IMR-90 (cell line): ENCODE measurements at regions not wholly inside any gene's neighbourhood (a gene's known extent, or its start where the extent isn't known, plus 50 kb on each side); places are given as distances from the start of the nearest gene placed in this dataset.

Experiments used
- ATAC-seq: fragments of 200-7000 bp; cut with Tn5 transposase; 2 replicates; pipeline ENCODE4 v1.9.1; 2020; ENCODE audit warnings: low read depth, mild to moderate bottlenecking, moderate library complexity
- BruUV-seq: library from RNA; stranded (reverse); fragments of 400-500 nt; replicated peaks from 2 replicates; lab custom pipeline; 2021; lab: Mats Ljungman, UMichigan
- CTCF ChIA-PET: fragments of 300-600 bp; formaldehyde crosslinking; extraction: SDS; loops from one replicate; lab custom pipeline; 2021; ENCODE audit warnings: antibody characterized with exemption; lab: Yijun Ruan, JAX
- POLR2A ChIA-PET: fragments of 300-600 bp; sonication (Branson Sonifier 250); formaldehyde crosslinking; loops from one replicate; lab custom pipeline; 2022; ENCODE audit warnings: antibody characterized with exemption; ENCODE audit not compliant: unreplicated experiment; lab: Charles Lee
- DNase-seq: peaks from one replicate; pipeline ENCODE4 v3.0.0; 2013
- H2AFZ ChIP-seq: replicated peaks from 2 replicates; pipeline ENCODE3; 2013; ENCODE audit warnings: low read length, mild to moderate bottlenecking; ENCODE audit not compliant: poor library complexity
- H2AK5ac ChIP-seq: 2 replicates; pipeline ENCODE4 v1.6.1; 2013; ENCODE audit warnings: low read depth, low read length, inconsistent platforms
- H2AK9ac ChIP-seq: replicated peaks from 2 replicates; pipeline ENCODE3; 2013; ENCODE audit warnings: mild to moderate bottlenecking, low read depth, low read length, moderate library complexity; ENCODE audit not compliant: poor library complexity
- H2BK120ac ChIP-seq: 2 replicates; pipeline ENCODE4 v1.6.1; 2013; ENCODE audit warnings: low read depth, low read length, inconsistent platforms
- H2BK15ac ChIP-seq: 3 replicates; pipeline ENCODE4 v1.6.1; 2013; ENCODE audit warnings: low read depth, low read length, inconsistent platforms
- H2BK20ac ChIP-seq: 2 replicates; pipeline ENCODE4 v1.6.1; 2013; ENCODE audit warnings: low read depth, mild to moderate bottlenecking, inconsistent platforms, low read length, moderate library complexity
- H2BK5ac ChIP-seq: 2 replicates; pipeline ENCODE4 v1.6.1; 2013; ENCODE audit warnings: mild to moderate bottlenecking, low read depth, low read length, inconsistent platforms; ENCODE audit not compliant: poor library complexity, severe bottlenecking
- H3K14ac ChIP-seq: replicated peaks from 2 replicates; pipeline ENCODE4 v1.6.1; 2013; ENCODE audit warnings: low read depth, low read length, inconsistent platforms
- H3K18ac ChIP-seq: 2 replicates; pipeline ENCODE4 v1.6.1; 2013; ENCODE audit warnings: low read depth, low read length, control low read depth
- H3K23ac ChIP-seq: 2 replicates; pipeline ENCODE4 v1.6.1; 2013; ENCODE audit warnings: low read depth, low read length, inconsistent platforms
- H3K27ac ChIP-seq: 2 replicates; pipeline ENCODE4 v1.5.1; 2013; ENCODE audit warnings: mild to moderate bottlenecking, control low read depth, low read length; ENCODE audit not compliant: insufficient read depth
- H3K27me3 ChIP-seq: 2 replicates; pipeline ENCODE4 v1.6.1; 2013; ENCODE audit warnings: low read length; ENCODE audit not compliant: control insufficient read depth, insufficient read depth
- H3K36me3 ChIP-seq: 2 replicates; pipeline ENCODE4 v1.6.1; 2013; ENCODE audit warnings: low read length, mixed read lengths; ENCODE audit not compliant: control insufficient read depth, insufficient read depth
- H3K4ac ChIP-seq: 2 replicates; pipeline ENCODE4 v1.6.1; 2013; ENCODE audit warnings: low read depth, low read length, inconsistent platforms
- H3K4me1 ChIP-seq: 2 replicates; pipeline ENCODE4 v1.6.1; 2013; ENCODE audit warnings: low read length, mixed read lengths; ENCODE audit not compliant: control insufficient read depth, insufficient read depth
- H3K4me2 ChIP-seq: 2 replicates; pipeline ENCODE4 v1.6.1; 2013; ENCODE audit warnings: low read depth, mild to moderate bottlenecking, control low read depth, low read length, moderate library complexity
- H3K4me3 ChIP-seq: 2 replicates; pipeline ENCODE4 v1.5.1; 2013; ENCODE audit warnings: low read depth, mild to moderate bottlenecking, control low read depth, low read length, moderate library complexity; ENCODE audit not compliant: insufficient read depth
- H3K56ac ChIP-seq: 2 replicates; pipeline ENCODE4 v1.6.1; 2013; ENCODE audit warnings: low read length, inconsistent platforms; ENCODE audit not compliant: insufficient read depth; ENCODE audit errors: extremely low read depth
- H3K79me1 ChIP-seq, 2 experiments: 2 replicates each; pipeline ENCODE4 v1.6.1; 2013; ENCODE audit warnings: low read length in 2 of 2, inconsistent platforms in 1 of 2, low read depth in 1 of 2
- H3K9ac ChIP-seq: 2 replicates; pipeline ENCODE4 v1.6.1; 2013; ENCODE audit warnings: low read depth, low read length, control low read depth
- H3K9me1 ChIP-seq: 2 replicates; pipeline ENCODE4 v1.6.1; 2013; ENCODE audit warnings: low read length, inconsistent platforms; ENCODE audit not compliant: insufficient read depth
- H3K9me3 ChIP-seq: 2 replicates; pipeline ENCODE4 v1.6.1; 2013; ENCODE audit warnings: low read length; ENCODE audit not compliant: control insufficient read depth, insufficient read depth
- H4K20me1 ChIP-seq: 2 replicates; pipeline ENCODE4 v1.6.1; 2013; ENCODE audit warnings: low read length, inconsistent platforms; ENCODE audit not compliant: insufficient read depth
- H4K5ac ChIP-seq: 2 replicates; pipeline ENCODE4 v1.6.1; 2013; ENCODE audit warnings: mild to moderate bottlenecking, low read depth, low read length, control low read depth
- H4K8ac ChIP-seq, 2 experiments: 2 replicates each; pipeline ENCODE4 v1.6.1; 2013; ENCODE audit warnings: low read depth in 2 of 2, low read length in 2 of 2, control low read depth in 1 of 2, inconsistent platforms in 1 of 2
- H4K91ac ChIP-seq: 2 replicates; pipeline ENCODE4 v1.6.1; 2013; ENCODE audit warnings: low read depth, low read length, inconsistent platforms; ENCODE audit not compliant: insufficient read depth
- BHLHE40 ChIP-seq: fragments of 150-350 bp; IDR thresholded peaks from 2 replicates; pipeline ENCODE4 v1.6.1; 2016; ENCODE audit warnings: mild to moderate bottlenecking, low read depth, low read length
- CEBPB ChIP-seq: IDR thresholded peaks from 2 replicates; pipeline ENCODE4 v1.6.1; 2012; ENCODE audit warnings: low read depth, low read length, improper control_type of control experiment
- CHD1 ChIP-seq: IDR thresholded peaks from 2 replicates; pipeline ENCODE4 v1.6.1; 2012; ENCODE audit warnings: low read depth, low read length, improper control_type of control experiment
- MAZ ChIP-seq: IDR thresholded peaks from 2 replicates; pipeline ENCODE4 v1.6.1; 2012; ENCODE audit warnings: low read depth, mild to moderate bottlenecking, low read length, improper control_type of control experiment, moderate library complexity, borderline replicate concordance
- MXI1 ChIP-seq: IDR thresholded peaks from 2 replicates; pipeline ENCODE4 v1.6.1; 2012; ENCODE audit warnings: low read depth, mild to moderate bottlenecking, low read length, moderate library complexity, borderline replicate concordance
- NFE2L2 ChIP-seq: fragments of 150-350 bp; IDR thresholded peaks from 2 replicates; pipeline ENCODE4 v1.6.1; 2016; ENCODE audit warnings: low read depth, mild to moderate bottlenecking, low read length
- POLR2A ChIP-seq: IDR thresholded peaks from 2 replicates; pipeline ENCODE4 v1.6.1; 2012; ENCODE audit warnings: mild to moderate bottlenecking, low read depth, low read length
- RAD21 ChIP-seq: IDR thresholded peaks from 2 replicates; pipeline ENCODE4 v1.6.1; 2012; ENCODE audit warnings: low read length, improper control_type of control experiment
- RCOR1 ChIP-seq: IDR thresholded peaks from 2 replicates; pipeline ENCODE4 v1.6.1; 2012; ENCODE audit warnings: mild to moderate bottlenecking, low read length, improper control_type of control experiment; ENCODE audit not compliant: insufficient replicate concordance
- RFX5 ChIP-seq: IDR thresholded peaks from 2 replicates; pipeline ENCODE4 v1.8.0; 2012; ENCODE audit warnings: low read depth, mild to moderate bottlenecking, low read length, moderate library complexity
- SMC3 ChIP-seq: fragments of 150-350 bp; IDR thresholded peaks from 2 replicates; pipeline ENCODE4 v1.6.1; 2016; ENCODE audit warnings: low read depth, mild to moderate bottlenecking, antibody characterized with exemption, low read length, moderate library complexity
- WGBS, 2 experiments: methylation state at CpG; one replicate each; pipeline versions ENCODE4 v1.1.5 to v1.1.7; 2013; ENCODE audit warnings: missing lambda C conversion rate in 2 of 2; ENCODE audit not compliant: insufficient read length in 1 of 2; ENCODE audit errors: extremely low coverage in 2 of 2; 5-methylcytosine and 5-hydroxymethylcytosine counted together
- dilution Hi-C: fragments of 300-500 bp; cut with HindIII; formaldehyde crosslinking; loops from one replicate; pipeline ENCODE4 v1.14.3; 2018; ENCODE audit warnings: low sequenced_read_pairs; ENCODE audit not compliant: unreplicated experiment
- in situ Hi-C: fragments of 300-500 bp; cut with MboI; formaldehyde crosslinking; loops from 3 replicates; pipeline ENCODE4 v1.14.3; 2019; ENCODE audit warnings: low sequenced_read_pairs, inconsistent platforms, mixed read lengths
- intact Hi-C: fragments of 100-400 bp; cut with micrococcal nuclease; formaldehyde crosslinking; loops from 2 replicates; pipeline ENCODE4 v1.10.0; 2022
- TF ChIP-seq, protein P1 (sequence below): fragments of 150-350 bp; IDR thresholded peaks from 2 replicates; pipeline ENCODE4 v1.6.1; 2017; ENCODE audit warnings: mild to moderate bottlenecking, antibody characterized with exemption, low read length, low read depth
- TF ChIP-seq, protein P2 (sequence below): fragments of 150-350 bp; IDR thresholded peaks from 2 replicates; pipeline ENCODE4 v1.6.1; 2016; ENCODE audit warnings: low read depth, mild to moderate bottlenecking, low read length, moderate library complexity, borderline replicate concordance
- TF ChIP-seq, protein P3 (sequence below): conservative IDR thresholded peaks from 2 replicates; pipeline ENCODE4 v1.5.1; 2012; ENCODE audit warnings: mild to moderate bottlenecking, low read depth, low read length, improper control_type of control experiment

DNA sequence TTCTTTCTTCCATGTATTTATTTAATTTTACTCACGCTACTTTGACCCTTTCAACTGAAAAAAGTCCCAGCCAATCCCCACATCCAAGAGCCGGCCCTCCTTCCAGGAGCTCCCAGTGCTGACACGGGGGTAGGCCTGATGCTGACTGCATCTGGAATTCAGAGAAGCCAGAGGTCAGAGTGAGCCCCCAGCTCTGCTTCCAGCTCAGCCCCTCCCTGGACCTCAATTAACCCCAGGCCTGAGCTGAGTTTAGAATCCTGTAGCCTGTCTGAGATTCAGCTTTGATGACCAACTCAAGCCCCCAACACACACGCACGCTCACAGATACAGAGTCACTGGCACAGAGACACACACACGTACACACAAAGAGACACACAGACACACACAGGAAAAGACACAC is 247.9 kb downstream of the NPHP4 start:
- Histone ChIP-seq H4K20me1 (no peaks in the 10 kb centered on the region), H2BK120ac (no peak overlapping the region), H3K4me1 (no peaks in the 10 kb centered on the region), H2BK5ac (no peak overlapping the region), H2BK15ac (no peak overlapping the region), H3K27ac (no peak overlapping the region), H3K14ac (no peak overlapping the region), H3K9me1 (no peaks in the 10 kb centered on the region), H3K9ac (no peak overlapping the region), H3K4me3 (no peak overlapping the region), H3K56ac (no peak overlapping the region), H3K23ac (no peak overlapping the region), H3K4ac (no peak overlapping the region), H2AFZ (no peak overlapping the region), H4K5ac (no peak overlapping the region), H4K91ac (no peak overlapping the region), H2AK9ac (no peak overlapping the region), H3K18ac (no peak overlapping the region), H2AK5ac (no peak overlapping the region), H3K9me3 (peaks cover 43% of the 10 kb centered on the region), H3K27me3 (no peaks in the 10 kb centered on the region), H2BK20ac (no peak overlapping the region), H3K79me1 (no peaks in the 10 kb centered on the region), H3K4me2 (no peak overlapping the region), H3K36me3 (no peaks in the 10 kb centered on the region), H4K8ac (no peak overlapping the region)
- ATAC-seq: no peak
- no peak for DNase-seq
- TF ChIP-seq BHLHE40 (no peak), CEBPB (no peak), NFE2L2 (no peak), RFX5 (no peak), RAD21 (no peak), MXI1 (no peak), RCOR1 (no peak), MAZ (no peak), POLR2A (no peak), CHD1 (no peak), SMC3 (no peak)
- TF ChIP-seq, protein P1, sequence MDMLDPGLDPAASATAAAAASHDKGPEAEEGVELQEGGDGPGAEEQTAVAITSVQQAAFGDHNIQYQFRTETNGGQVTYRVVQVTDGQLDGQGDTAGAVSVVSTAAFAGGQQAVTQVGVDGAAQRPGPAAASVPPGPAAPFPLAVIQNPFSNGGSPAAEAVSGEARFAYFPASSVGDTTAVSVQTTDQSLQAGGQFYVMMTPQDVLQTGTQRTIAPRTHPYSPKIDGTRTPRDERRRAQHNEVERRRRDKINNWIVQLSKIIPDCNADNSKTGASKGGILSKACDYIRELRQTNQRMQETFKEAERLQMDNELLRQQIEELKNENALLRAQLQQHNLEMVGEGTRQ: no peak
- TF ChIP-seq, protein P2, sequence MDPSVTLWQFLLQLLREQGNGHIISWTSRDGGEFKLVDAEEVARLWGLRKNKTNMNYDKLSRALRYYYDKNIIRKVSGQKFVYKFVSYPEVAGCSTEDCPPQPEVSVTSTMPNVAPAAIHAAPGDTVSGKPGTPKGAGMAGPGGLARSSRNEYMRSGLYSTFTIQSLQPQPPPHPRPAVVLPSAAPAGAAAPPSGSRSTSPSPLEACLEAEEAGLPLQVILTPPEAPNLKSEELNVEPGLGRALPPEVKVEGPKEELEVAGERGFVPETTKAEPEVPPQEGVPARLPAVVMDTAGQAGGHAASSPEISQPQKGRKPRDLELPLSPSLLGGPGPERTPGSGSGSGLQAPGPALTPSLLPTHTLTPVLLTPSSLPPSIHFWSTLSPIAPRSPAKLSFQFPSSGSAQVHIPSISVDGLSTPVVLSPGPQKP: no peak
- TF ChIP-seq, protein P3, sequence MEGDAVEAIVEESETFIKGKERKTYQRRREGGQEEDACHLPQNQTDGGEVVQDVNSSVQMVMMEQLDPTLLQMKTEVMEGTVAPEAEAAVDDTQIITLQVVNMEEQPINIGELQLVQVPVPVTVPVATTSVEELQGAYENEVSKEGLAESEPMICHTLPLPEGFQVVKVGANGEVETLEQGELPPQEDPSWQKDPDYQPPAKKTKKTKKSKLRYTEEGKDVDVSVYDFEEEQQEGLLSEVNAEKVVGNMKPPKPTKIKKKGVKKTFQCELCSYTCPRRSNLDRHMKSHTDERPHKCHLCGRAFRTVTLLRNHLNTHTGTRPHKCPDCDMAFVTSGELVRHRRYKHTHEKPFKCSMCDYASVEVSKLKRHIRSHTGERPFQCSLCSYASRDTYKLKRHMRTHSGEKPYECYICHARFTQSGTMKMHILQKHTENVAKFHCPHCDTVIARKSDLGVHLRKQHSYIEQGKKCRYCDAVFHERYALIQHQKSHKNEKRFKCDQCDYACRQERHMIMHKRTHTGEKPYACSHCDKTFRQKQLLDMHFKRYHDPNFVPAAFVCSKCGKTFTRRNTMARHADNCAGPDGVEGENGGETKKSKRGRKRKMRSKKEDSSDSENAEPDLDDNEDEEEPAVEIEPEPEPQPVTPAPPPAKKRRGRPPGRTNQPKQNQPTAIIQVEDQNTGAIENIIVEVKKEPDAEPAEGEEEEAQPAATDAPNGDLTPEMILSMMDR: no peak
- ChIA-PET CTCF (no interaction called here), POLR2A (no interaction called here)
- in situ Hi-C loops: no loop called here
- no TSS peak for BruUV-seq
- 52% methylated on average over 3 of the region's 6 CpGs; no CpG with 5 or more reads in 1 of the 2 experiments for WGBS, 2 experiments
- dilution Hi-C loops: no loop called here
- intact Hi-C loops: no loop called here
